ENCODE measurements at regions not wholly inside any gene's neighbourhood (a gene's known extent, or its start where the extent isn't known, plus 50 kb on each side); places are given as distances from the start of the nearest gene placed in this dataset.

DNA sequence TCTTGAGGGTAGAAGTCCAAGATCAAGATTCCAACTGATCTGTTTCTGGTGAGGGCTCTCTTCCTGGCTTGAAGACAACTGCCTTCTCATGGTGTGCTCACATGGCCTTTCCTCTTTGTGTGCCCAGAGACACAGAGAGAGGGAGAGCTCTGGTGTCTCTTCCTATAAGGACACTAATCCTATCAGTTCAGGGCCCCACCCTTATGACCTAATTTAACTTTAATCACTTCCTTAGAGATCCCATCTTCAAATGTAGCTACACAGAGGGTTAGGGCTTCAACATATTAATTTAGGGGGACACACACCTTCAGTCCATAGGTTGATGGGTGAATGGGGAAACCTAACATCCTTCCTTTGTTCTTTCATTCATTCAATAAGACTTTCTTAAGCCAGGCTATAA lies 144.6 kb downstream of the MN1 start:
- TF ChIP-seq, protein P1, sequence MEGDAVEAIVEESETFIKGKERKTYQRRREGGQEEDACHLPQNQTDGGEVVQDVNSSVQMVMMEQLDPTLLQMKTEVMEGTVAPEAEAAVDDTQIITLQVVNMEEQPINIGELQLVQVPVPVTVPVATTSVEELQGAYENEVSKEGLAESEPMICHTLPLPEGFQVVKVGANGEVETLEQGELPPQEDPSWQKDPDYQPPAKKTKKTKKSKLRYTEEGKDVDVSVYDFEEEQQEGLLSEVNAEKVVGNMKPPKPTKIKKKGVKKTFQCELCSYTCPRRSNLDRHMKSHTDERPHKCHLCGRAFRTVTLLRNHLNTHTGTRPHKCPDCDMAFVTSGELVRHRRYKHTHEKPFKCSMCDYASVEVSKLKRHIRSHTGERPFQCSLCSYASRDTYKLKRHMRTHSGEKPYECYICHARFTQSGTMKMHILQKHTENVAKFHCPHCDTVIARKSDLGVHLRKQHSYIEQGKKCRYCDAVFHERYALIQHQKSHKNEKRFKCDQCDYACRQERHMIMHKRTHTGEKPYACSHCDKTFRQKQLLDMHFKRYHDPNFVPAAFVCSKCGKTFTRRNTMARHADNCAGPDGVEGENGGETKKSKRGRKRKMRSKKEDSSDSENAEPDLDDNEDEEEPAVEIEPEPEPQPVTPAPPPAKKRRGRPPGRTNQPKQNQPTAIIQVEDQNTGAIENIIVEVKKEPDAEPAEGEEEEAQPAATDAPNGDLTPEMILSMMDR (conservative IDR thresholded peaks at IDR 0.05; ENCODE audit: low read depth, low read length): no peak
- no peak for TF ChIP-seq EZH2 (IDR thresholded peaks at IDR 0.05; ENCODE audit: borderline replicate concordance, low read depth, low read length, poor library complexity, severe bottlenecking)

All from A673 (cell line).